ENCODE measurements at regions not wholly inside any gene's neighbourhood (a gene's known extent, or its start where the extent isn't known, plus 50 kb on each side); places are given as distances from the start of the nearest gene placed in this dataset.

DNA sequence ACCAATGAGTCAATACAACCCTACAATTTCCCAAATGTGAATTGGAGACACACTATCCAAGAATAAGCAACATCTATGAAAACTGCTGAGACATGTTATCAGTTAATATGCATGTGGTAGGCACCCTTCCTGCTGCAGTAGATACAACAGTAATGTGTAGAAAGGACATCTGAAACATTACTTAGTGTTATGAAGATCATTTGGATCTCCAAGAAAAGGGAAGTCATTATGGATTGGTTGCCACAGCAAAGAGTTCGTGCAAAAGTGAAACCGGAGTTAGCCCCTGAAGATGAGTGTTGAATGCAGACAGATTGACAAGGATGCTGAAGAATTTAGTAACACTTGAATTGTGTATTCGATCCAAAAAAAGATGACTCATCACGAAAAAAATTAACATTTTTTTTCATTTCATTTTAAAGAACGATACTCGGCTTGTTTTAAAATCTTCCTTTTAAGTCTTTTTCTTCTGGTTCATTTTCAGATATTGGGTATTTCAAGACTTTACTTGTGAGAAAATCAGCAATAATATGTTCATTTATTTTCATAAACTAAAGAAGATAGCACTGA lies 322.4 kb upstream of the KLF6 start:
- TF ChIP-seq TAF1 (IDR thresholded peaks at IDR 0.05; ENCODE audit: borderline replicate concordance, low read depth, low read length) (no peak), POLR2A (IDR thresholded peaks at IDR 0.05; ENCODE audit: low read depth, low read length) (no peak), POLR2AphosphoS5 (IDR thresholded peaks at IDR 0.05; ENCODE audit: low read depth, low read length) (no peak)

Measured in GM12892 (cell line).